IMR-90 (cell line): ENCODE measurements at regions not wholly inside any gene's neighbourhood (a gene's known extent, or its start where the extent isn't known, plus 50 kb on each side); places are given as distances from the start of the nearest gene placed in this dataset.

Experiments used
- ATAC-seq: fragments of 200-7000 bp; cut with Tn5 transposase; 2 replicates; pipeline ENCODE4 v1.9.1; 2020; ENCODE audit warnings: low read depth, mild to moderate bottlenecking, moderate library complexity
- BruUV-seq: library from RNA; stranded (reverse); fragments of 400-500 nt; replicated peaks from 2 replicates; lab custom pipeline; 2021; lab: Mats Ljungman, UMichigan
- CTCF ChIA-PET: fragments of 300-600 bp; formaldehyde crosslinking; extraction: SDS; loops from one replicate; lab custom pipeline; 2021; ENCODE audit warnings: antibody characterized with exemption; lab: Yijun Ruan, JAX
- POLR2A ChIA-PET: fragments of 300-600 bp; sonication (Branson Sonifier 250); formaldehyde crosslinking; loops from one replicate; lab custom pipeline; 2022; ENCODE audit warnings: antibody characterized with exemption; ENCODE audit not compliant: unreplicated experiment; lab: Charles Lee
- DNase-seq: peaks from one replicate; pipeline ENCODE4 v3.0.0; 2013
- H2AFZ ChIP-seq: replicated peaks from 2 replicates; pipeline ENCODE3; 2013; ENCODE audit warnings: low read length, mild to moderate bottlenecking; ENCODE audit not compliant: poor library complexity
- H2AK5ac ChIP-seq: 2 replicates; pipeline ENCODE4 v1.6.1; 2013; ENCODE audit warnings: low read depth, low read length, inconsistent platforms
- H2AK9ac ChIP-seq: replicated peaks from 2 replicates; pipeline ENCODE3; 2013; ENCODE audit warnings: mild to moderate bottlenecking, low read depth, low read length, moderate library complexity; ENCODE audit not compliant: poor library complexity
- H2BK120ac ChIP-seq: 2 replicates; pipeline ENCODE4 v1.6.1; 2013; ENCODE audit warnings: low read depth, low read length, inconsistent platforms
- H2BK15ac ChIP-seq: 3 replicates; pipeline ENCODE4 v1.6.1; 2013; ENCODE audit warnings: low read depth, low read length, inconsistent platforms
- H2BK20ac ChIP-seq: 2 replicates; pipeline ENCODE4 v1.6.1; 2013; ENCODE audit warnings: low read depth, mild to moderate bottlenecking, inconsistent platforms, low read length, moderate library complexity
- H2BK5ac ChIP-seq: 2 replicates; pipeline ENCODE4 v1.6.1; 2013; ENCODE audit warnings: mild to moderate bottlenecking, low read depth, low read length, inconsistent platforms; ENCODE audit not compliant: poor library complexity, severe bottlenecking
- H3K14ac ChIP-seq: replicated peaks from 2 replicates; pipeline ENCODE4 v1.6.1; 2013; ENCODE audit warnings: low read depth, low read length, inconsistent platforms
- H3K18ac ChIP-seq: 2 replicates; pipeline ENCODE4 v1.6.1; 2013; ENCODE audit warnings: low read depth, low read length, control low read depth
- H3K23ac ChIP-seq: 2 replicates; pipeline ENCODE4 v1.6.1; 2013; ENCODE audit warnings: low read depth, low read length, inconsistent platforms
- H3K27ac ChIP-seq: 2 replicates; pipeline ENCODE4 v1.5.1; 2013; ENCODE audit warnings: mild to moderate bottlenecking, control low read depth, low read length; ENCODE audit not compliant: insufficient read depth
- H3K27me3 ChIP-seq: 2 replicates; pipeline ENCODE4 v1.6.1; 2013; ENCODE audit warnings: low read length; ENCODE audit not compliant: control insufficient read depth, insufficient read depth
- H3K36me3 ChIP-seq: 2 replicates; pipeline ENCODE4 v1.6.1; 2013; ENCODE audit warnings: low read length, mixed read lengths; ENCODE audit not compliant: control insufficient read depth, insufficient read depth
- H3K4ac ChIP-seq: 2 replicates; pipeline ENCODE4 v1.6.1; 2013; ENCODE audit warnings: low read depth, low read length, inconsistent platforms
- H3K4me1 ChIP-seq: 2 replicates; pipeline ENCODE4 v1.6.1; 2013; ENCODE audit warnings: low read length, mixed read lengths; ENCODE audit not compliant: control insufficient read depth, insufficient read depth
- H3K4me2 ChIP-seq: 2 replicates; pipeline ENCODE4 v1.6.1; 2013; ENCODE audit warnings: low read depth, mild to moderate bottlenecking, control low read depth, low read length, moderate library complexity
- H3K4me3 ChIP-seq: 2 replicates; pipeline ENCODE4 v1.5.1; 2013; ENCODE audit warnings: low read depth, mild to moderate bottlenecking, control low read depth, low read length, moderate library complexity; ENCODE audit not compliant: insufficient read depth
- H3K56ac ChIP-seq: 2 replicates; pipeline ENCODE4 v1.6.1; 2013; ENCODE audit warnings: low read length, inconsistent platforms; ENCODE audit not compliant: insufficient read depth; ENCODE audit errors: extremely low read depth
- H3K79me1 ChIP-seq, 2 experiments: 2 replicates each; pipeline ENCODE4 v1.6.1; 2013; ENCODE audit warnings: low read length in 2 of 2, inconsistent platforms in 1 of 2, low read depth in 1 of 2
- H3K9ac ChIP-seq: 2 replicates; pipeline ENCODE4 v1.6.1; 2013; ENCODE audit warnings: low read depth, low read length, control low read depth
- H3K9me1 ChIP-seq: 2 replicates; pipeline ENCODE4 v1.6.1; 2013; ENCODE audit warnings: low read length, inconsistent platforms; ENCODE audit not compliant: insufficient read depth
- H3K9me3 ChIP-seq: 2 replicates; pipeline ENCODE4 v1.6.1; 2013; ENCODE audit warnings: low read length; ENCODE audit not compliant: control insufficient read depth, insufficient read depth
- H4K20me1 ChIP-seq: 2 replicates; pipeline ENCODE4 v1.6.1; 2013; ENCODE audit warnings: low read length, inconsistent platforms; ENCODE audit not compliant: insufficient read depth
- H4K5ac ChIP-seq: 2 replicates; pipeline ENCODE4 v1.6.1; 2013; ENCODE audit warnings: mild to moderate bottlenecking, low read depth, low read length, control low read depth
- H4K8ac ChIP-seq, 2 experiments: 2 replicates each; pipeline ENCODE4 v1.6.1; 2013; ENCODE audit warnings: low read depth in 2 of 2, low read length in 2 of 2, control low read depth in 1 of 2, inconsistent platforms in 1 of 2
- H4K91ac ChIP-seq: 2 replicates; pipeline ENCODE4 v1.6.1; 2013; ENCODE audit warnings: low read depth, low read length, inconsistent platforms; ENCODE audit not compliant: insufficient read depth
- BHLHE40 ChIP-seq: fragments of 150-350 bp; IDR thresholded peaks from 2 replicates; pipeline ENCODE4 v1.6.1; 2016; ENCODE audit warnings: mild to moderate bottlenecking, low read depth, low read length
- CEBPB ChIP-seq: IDR thresholded peaks from 2 replicates; pipeline ENCODE4 v1.6.1; 2012; ENCODE audit warnings: low read depth, low read length, improper control_type of control experiment
- CHD1 ChIP-seq: IDR thresholded peaks from 2 replicates; pipeline ENCODE4 v1.6.1; 2012; ENCODE audit warnings: low read depth, low read length, improper control_type of control experiment
- FOS ChIP-seq: fragments of 150-350 bp; IDR thresholded peaks from 2 replicates; pipeline ENCODE4 v1.6.1; 2016; ENCODE audit warnings: low read depth, low read length
- MAFK ChIP-seq: IDR thresholded peaks from 2 replicates; pipeline ENCODE4 v1.6.1; 2012; ENCODE audit warnings: low read depth, low read length, improper control_type of control experiment
- MAZ ChIP-seq: IDR thresholded peaks from 2 replicates; pipeline ENCODE4 v1.6.1; 2012; ENCODE audit warnings: low read depth, mild to moderate bottlenecking, low read length, improper control_type of control experiment, moderate library complexity, borderline replicate concordance
- NFE2L2 ChIP-seq: fragments of 150-350 bp; IDR thresholded peaks from 2 replicates; pipeline ENCODE4 v1.6.1; 2016; ENCODE audit warnings: low read depth, mild to moderate bottlenecking, low read length
- POLR2A ChIP-seq: IDR thresholded peaks from 2 replicates; pipeline ENCODE4 v1.6.1; 2012; ENCODE audit warnings: mild to moderate bottlenecking, low read depth, low read length
- RCOR1 ChIP-seq: IDR thresholded peaks from 2 replicates; pipeline ENCODE4 v1.6.1; 2012; ENCODE audit warnings: mild to moderate bottlenecking, low read length, improper control_type of control experiment; ENCODE audit not compliant: insufficient replicate concordance
- RFX5 ChIP-seq: IDR thresholded peaks from 2 replicates; pipeline ENCODE4 v1.8.0; 2012; ENCODE audit warnings: low read depth, mild to moderate bottlenecking, low read length, moderate library complexity
- SMC3 ChIP-seq: fragments of 150-350 bp; IDR thresholded peaks from 2 replicates; pipeline ENCODE4 v1.6.1; 2016; ENCODE audit warnings: low read depth, mild to moderate bottlenecking, antibody characterized with exemption, low read length, moderate library complexity
- WGBS, 2 experiments: methylation state at CpG; one replicate each; pipeline versions ENCODE4 v1.1.5 to v1.1.7; 2013; ENCODE audit warnings: missing lambda C conversion rate in 2 of 2; ENCODE audit not compliant: insufficient read length in 1 of 2; ENCODE audit errors: extremely low coverage in 2 of 2; 5-methylcytosine and 5-hydroxymethylcytosine counted together
- dilution Hi-C: fragments of 300-500 bp; cut with HindIII; formaldehyde crosslinking; loops from one replicate; pipeline ENCODE4 v1.14.3; 2018; ENCODE audit warnings: low sequenced_read_pairs; ENCODE audit not compliant: unreplicated experiment
- in situ Hi-C: fragments of 300-500 bp; cut with MboI; formaldehyde crosslinking; loops from 3 replicates; pipeline ENCODE4 v1.14.3; 2019; ENCODE audit warnings: low sequenced_read_pairs, inconsistent platforms, mixed read lengths
- intact Hi-C: fragments of 100-400 bp; cut with micrococcal nuclease; formaldehyde crosslinking; loops from 2 replicates; pipeline ENCODE4 v1.10.0; 2022
- TF ChIP-seq, protein P1 (sequence below): conservative IDR thresholded peaks from 2 replicates; pipeline ENCODE4 v1.5.1; 2012; ENCODE audit warnings: mild to moderate bottlenecking, low read depth, low read length, improper control_type of control experiment
- TF ChIP-seq, protein P2 (sequence below): fragments of 150-350 bp; IDR thresholded peaks from 2 replicates; pipeline ENCODE4 v1.6.1; 2017; ENCODE audit warnings: mild to moderate bottlenecking, antibody characterized with exemption, low read length, low read depth
- TF ChIP-seq, protein P3 (sequence below): fragments of 150-350 bp; IDR thresholded peaks from 2 replicates; pipeline ENCODE4 v1.6.1; 2016; ENCODE audit warnings: low read depth, mild to moderate bottlenecking, low read length, moderate library complexity, borderline replicate concordance

DNA sequence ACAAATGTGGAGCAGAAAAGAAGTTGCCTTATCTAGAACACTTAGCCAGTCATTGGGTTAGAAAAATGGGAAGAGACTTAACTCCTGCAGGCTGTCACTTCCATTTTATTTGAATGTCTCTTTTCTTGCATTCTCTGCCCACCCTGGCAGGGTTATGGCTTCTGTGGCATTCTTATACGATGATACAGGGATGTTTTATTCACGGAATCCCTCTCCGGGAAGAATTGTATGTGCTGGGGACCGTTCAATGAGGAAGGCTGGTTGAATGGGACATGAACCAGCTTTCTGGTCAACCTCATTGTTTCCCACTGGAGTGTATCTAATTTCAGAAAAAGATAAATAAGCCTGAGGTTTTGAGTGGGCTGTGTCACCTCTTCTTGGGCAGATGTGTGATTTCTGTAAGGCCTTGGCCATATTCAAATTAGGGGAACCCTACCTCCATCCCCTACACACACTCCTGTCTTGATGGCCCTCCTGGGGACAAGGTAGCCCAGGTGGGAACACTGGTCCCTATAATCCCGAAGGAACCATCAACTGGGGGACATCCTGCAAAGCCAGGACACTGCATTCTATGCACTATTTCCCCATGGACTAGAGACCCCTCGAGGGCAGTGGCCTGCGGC, 174.8 kb upstream of the GSC start:
- Histone ChIP-seq H2AFZ (no peak overlapping the region), H2BK15ac (no peak overlapping the region), H3K9me1 (no peaks in the 10 kb centered on the region), H3K9ac (no peak overlapping the region), H3K4me1 (no peaks in the 10 kb centered on the region), H4K20me1 (no peaks in the 10 kb centered on the region), H2BK20ac (no peak overlapping the region), H4K91ac (no peak overlapping the region), H3K14ac (no peak overlapping the region), H3K4me2 (no peak overlapping the region), H3K27me3 (no peaks in the 10 kb centered on the region), H2AK9ac (no peak overlapping the region), H4K8ac (no peak overlapping the region), H4K5ac (no peak overlapping the region), H3K56ac (no peak overlapping the region), H3K79me1 (no peaks in the 10 kb centered on the region), H3K9me3 (peaks cover 9% of the 10 kb centered on the region), H3K23ac (no peak overlapping the region), H2BK5ac (no peak overlapping the region), H2BK120ac (no peak overlapping the region), H3K4ac (no peak overlapping the region), H3K18ac (no peak overlapping the region), H3K27ac (no peak overlapping the region), H3K36me3 (no peaks in the 10 kb centered on the region), H2AK5ac (no peak overlapping the region), H3K4me3 (no peak overlapping the region)
- TF ChIP-seq CEBPB (no peak), POLR2A (no peak), MAFK (no peak), BHLHE40 (no peak), RFX5 (no peak), MAZ (no peak), SMC3 (no peak), RCOR1 (no peak), CHD1 (no peak), FOS (no peak), NFE2L2 (no peak)
- TF ChIP-seq, protein P1, sequence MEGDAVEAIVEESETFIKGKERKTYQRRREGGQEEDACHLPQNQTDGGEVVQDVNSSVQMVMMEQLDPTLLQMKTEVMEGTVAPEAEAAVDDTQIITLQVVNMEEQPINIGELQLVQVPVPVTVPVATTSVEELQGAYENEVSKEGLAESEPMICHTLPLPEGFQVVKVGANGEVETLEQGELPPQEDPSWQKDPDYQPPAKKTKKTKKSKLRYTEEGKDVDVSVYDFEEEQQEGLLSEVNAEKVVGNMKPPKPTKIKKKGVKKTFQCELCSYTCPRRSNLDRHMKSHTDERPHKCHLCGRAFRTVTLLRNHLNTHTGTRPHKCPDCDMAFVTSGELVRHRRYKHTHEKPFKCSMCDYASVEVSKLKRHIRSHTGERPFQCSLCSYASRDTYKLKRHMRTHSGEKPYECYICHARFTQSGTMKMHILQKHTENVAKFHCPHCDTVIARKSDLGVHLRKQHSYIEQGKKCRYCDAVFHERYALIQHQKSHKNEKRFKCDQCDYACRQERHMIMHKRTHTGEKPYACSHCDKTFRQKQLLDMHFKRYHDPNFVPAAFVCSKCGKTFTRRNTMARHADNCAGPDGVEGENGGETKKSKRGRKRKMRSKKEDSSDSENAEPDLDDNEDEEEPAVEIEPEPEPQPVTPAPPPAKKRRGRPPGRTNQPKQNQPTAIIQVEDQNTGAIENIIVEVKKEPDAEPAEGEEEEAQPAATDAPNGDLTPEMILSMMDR, result no peak
- TF ChIP-seq, protein P2, sequence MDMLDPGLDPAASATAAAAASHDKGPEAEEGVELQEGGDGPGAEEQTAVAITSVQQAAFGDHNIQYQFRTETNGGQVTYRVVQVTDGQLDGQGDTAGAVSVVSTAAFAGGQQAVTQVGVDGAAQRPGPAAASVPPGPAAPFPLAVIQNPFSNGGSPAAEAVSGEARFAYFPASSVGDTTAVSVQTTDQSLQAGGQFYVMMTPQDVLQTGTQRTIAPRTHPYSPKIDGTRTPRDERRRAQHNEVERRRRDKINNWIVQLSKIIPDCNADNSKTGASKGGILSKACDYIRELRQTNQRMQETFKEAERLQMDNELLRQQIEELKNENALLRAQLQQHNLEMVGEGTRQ, result no peak
- TF ChIP-seq, protein P3, sequence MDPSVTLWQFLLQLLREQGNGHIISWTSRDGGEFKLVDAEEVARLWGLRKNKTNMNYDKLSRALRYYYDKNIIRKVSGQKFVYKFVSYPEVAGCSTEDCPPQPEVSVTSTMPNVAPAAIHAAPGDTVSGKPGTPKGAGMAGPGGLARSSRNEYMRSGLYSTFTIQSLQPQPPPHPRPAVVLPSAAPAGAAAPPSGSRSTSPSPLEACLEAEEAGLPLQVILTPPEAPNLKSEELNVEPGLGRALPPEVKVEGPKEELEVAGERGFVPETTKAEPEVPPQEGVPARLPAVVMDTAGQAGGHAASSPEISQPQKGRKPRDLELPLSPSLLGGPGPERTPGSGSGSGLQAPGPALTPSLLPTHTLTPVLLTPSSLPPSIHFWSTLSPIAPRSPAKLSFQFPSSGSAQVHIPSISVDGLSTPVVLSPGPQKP, result no peak
- no TSS peak for BruUV-seq
- 29% methylated on average over 2 of the region's 7 CpGs; no CpG with 5 or more reads in 1 of the 2 experiments for WGBS, 2 experiments
- ATAC-seq, result no peak
- ChIA-PET CTCF (no interaction called here), POLR2A (no interaction called here)
- DNase-seq, result no peak
- intact Hi-C loops, result no loop called here
- dilution Hi-C loops, result no loop called here
- in situ Hi-C loops, result no loop called here
